Body of pancreas (tissue), 4 donors: ENCODE measurements at regions not wholly inside any gene's neighbourhood (a gene's known extent, or its start where the extent isn't known, plus 50 kb on each side); places are given as distances from the start of the nearest gene placed in this dataset.

Experiments used
- ATAC-seq: fragments of 150-250 bp; one replicate; pipeline ENCODE4 v1.9.1; 2016
- DNase-seq, 4 donors: peaks; one replicate each; pipeline ENCODE4 v3.0.0-alpha.2; 2019
- H3K27ac ChIP-seq, 4 donors: fragments of 200-600 bp; sonication (generic); 1 replicate in 3 of 4; 2 replicates in 1 of 4; pipeline versions ENCODE4 v1.5.1 to v1.6.1; 2016 to 2019; ENCODE audit warnings: mild to moderate bottlenecking in 1 of 4, mixed read lengths in 1 of 4, moderate library complexity in 1 of 4
- H3K27me3 ChIP-seq, 2 donors: fragments of 200-600 bp; sonication (generic); one replicate each; pipeline ENCODE4 v1.6.0; 2016; ENCODE audit warnings: mild to moderate bottlenecking in 1 of 2
- H3K36me3 ChIP-seq, 2 donors: fragments of 200-600 bp; sonication (generic); replicated peaks in 1 of 2; 2 replicates each; pipeline ENCODE4 v1.5.1; 2016; ENCODE audit warnings: low read depth in 2 of 2; ENCODE audit not compliant: insufficient read depth in 1 of 2
- H3K4me1 ChIP-seq: fragments of 200-600 bp; sonication (generic); one replicate; pipeline ENCODE4 v1.6.0; 2016
- H3K4me3 ChIP-seq, 2 donors: fragments of 200-600 bp; sonication (generic); 1 replicate in 1 of 2; 2 replicates in 1 of 2; pipeline ENCODE4 v1.5.1; 2016 to 2019
- H3K9me3 ChIP-seq, 3 donors: fragments of 200-600 bp; sonication (generic); 1 replicate in 2 of 3; 2 replicates in 1 of 3; pipeline ENCODE4 v1.5.1; 2016
- CTCF ChIP-seq, 7 experiments: fragments of 450-650 bp in 4 of 7; fragments of 200-600 bp in 3 of 7; sonication (generic) in 3 of 7; IDR thresholded peaks; one replicate each; pipeline ENCODE4 v1.5.1; 2016 to 2019; ENCODE audit warnings: antibody characterized with exemption in 7 of 7
- POLR2A ChIP-seq, 3 donors: fragments of 450-650 bp; IDR thresholded peaks; one replicate each; pipeline ENCODE4 v1.6.1; 2016; ENCODE audit warnings: antibody characterized with exemption in 3 of 3, mild to moderate bottlenecking in 2 of 3
- WGBS, 2 donors: methylation state at CpG; one replicate each; pipeline ENCODE4 v1.1.5; 2017; 5-methylcytosine and 5-hydroxymethylcytosine counted together
- intact Hi-C: fragments of 100-400 bp; cut with DNase I; formaldehyde crosslinking; loops from one replicate; pipeline ENCODE4 v1.15.1; 2023

GRCh38 chr10:9911488-9911887 is 1106.2 kb upstream of the CELF2 start:
- Histone ChIP-seq H3K36me3 (no peaks in the 10 kb centered on the region), H3K4me3 (no peak overlapping the region), H3K27me3 (no peaks in the 10 kb centered on the region), H3K4me1 (no peaks in the 10 kb centered on the region), H3K27ac (no peak overlapping the region), H3K9me3 (no peaks in the 10 kb centered on the region)
- intact Hi-C loops = no loop called here
- DNase-seq = no peak
- ATAC-seq = no peak
- WGBS, 2 donors = 67 to 71% methylated on average over 7 of the region's 7 CpGs
- no peak for TF ChIP-seq POLR2A (IDR thresholded peaks at IDR 0.05)
- no peak for TF ChIP-seq CTCF (IDR thresholded peaks at IDR 0.05)

- TF ChIP-seq POLR2A (IDR thresholded peaks at IDR 0.05) (no peak), CTCF (IDR thresholded peaks at IDR 0.05) (no peak)
These were observed 1103.7 kb upstream of the CELF2 start for GRCh38 chr10:9913876-9914514.

GRCh38 chr10:9921544-9921943 is 1096.1 kb upstream of the CELF2 start:
- Histone ChIP-seq H3K4me3 (no peak overlapping the region), H3K4me1 (no peaks in the 10 kb centered on the region), H3K27me3 (no peaks in the 10 kb centered on the region), H3K36me3 (no peaks in the 10 kb centered on the region), H3K9me3 (no peaks in the 10 kb centered on the region), H3K27ac (no peak overlapping the region)
- ATAC-seq (no peak), DNase-seq (no peak)
- intact Hi-C loops = no loop called here
- WGBS, 2 donors = 37 to 48% methylated on average over 4 of the region's 4 CpGs
- TF ChIP-seq CTCF (IDR thresholded peaks at IDR 0.05) = no peak
- no peak for TF ChIP-seq POLR2A (IDR thresholded peaks at IDR 0.05)

More at GRCh38 chr10:9913876-9914514, 1103.7 kb upstream of the CELF2 start:
- Histone ChIP-seq H3K27me3 (no peaks in the 10 kb centered on the region), H3K9me3 (no peaks in the 10 kb centered on the region), H3K4me1 (no peaks in the 10 kb centered on the region), H3K27ac (no peak overlapping the region), H3K36me3 (no peaks in the 10 kb centered on the region), H3K4me3 (no peak overlapping the region)
- 54 to 55% methylated on average over 5 of the region's 5 CpGs for WGBS, 2 donors
- no peak for ATAC-seq
- no peak for DNase-seq
- intact Hi-C loops = no loop called here

GRCh38 chr10:9922126-9922870 is 1095.4 kb upstream of the CELF2 start:
- 76 to 82% methylated on average over 10 of the region's 10 CpGs for WGBS, 2 donors
- no peak for ATAC-seq

More at GRCh38 chr10:9922126-9922870, 1095.4 kb upstream of the CELF2 start:
- Histone ChIP-seq H3K27ac (no peak overlapping the region), H3K9me3 (no peaks in the 10 kb centered on the region), H3K4me1 (no peaks in the 10 kb centered on the region), H3K4me3 (no peak overlapping the region), H3K27me3 (no peaks in the 10 kb centered on the region), H3K36me3 (no peaks in the 10 kb centered on the region)
- DNase-seq = no peak
- no peak for TF ChIP-seq CTCF (IDR thresholded peaks at IDR 0.05)
- TF ChIP-seq POLR2A (IDR thresholded peaks at IDR 0.05) = no peak
- intact Hi-C loops = no loop called here
